ENCODE measurements at regions not wholly inside any gene's neighbourhood (a gene's known extent, or its start where the extent isn't known, plus 50 kb on each side); places are given as distances from the start of the nearest gene placed in this dataset.

GRCh38 chr15:69544365-69545113 lies 91.9 kb downstream of the RPLP1 start:
- in situ Hi-C loops (cut with HindIII; ENCODE audit: low pct_unique_long_range_greater_than_20kb, low sequenced_read_pairs), result no loop called here
- no peak for DNase-seq (ENCODE audit: low read depth)

GRCh38 chr15:69546182-69546581 lies 93.6 kb downstream of the RPLP1 start:
- in situ Hi-C loops (cut with HindIII; ENCODE audit: low pct_unique_long_range_greater_than_20kb, low sequenced_read_pairs), result no loop called here
- no peak for DNase-seq (ENCODE audit: low read depth)

- in situ Hi-C loops (cut with HindIII; ENCODE audit: low pct_unique_long_range_greater_than_20kb, low sequenced_read_pairs), result no loop called here
- peak; percentile 87 for DNase-seq (ENCODE audit: low read depth)
Observed at GRCh38 chr15:69548395-69549180, 96.0 kb downstream of the RPLP1 start.

GRCh38 chr15:69551391-69552056 lies 98.9 kb downstream of the RPLP1 start:
- in situ Hi-C loops (cut with HindIII; ENCODE audit: low pct_unique_long_range_greater_than_20kb, low sequenced_read_pairs), result no loop called here
- DNase-seq (ENCODE audit: low read depth), result no peak

GRCh38 chr15:69552057-69552815 lies 99.6 kb downstream of the RPLP1 start:
- DNase-seq (ENCODE audit: low read depth), result no peak

GRCh38 chr15:69553686-69554085 lies 101.1 kb downstream of the RPLP1 start:
- no peak for DNase-seq (ENCODE audit: low read depth)
- in situ Hi-C loops (cut with HindIII; ENCODE audit: low pct_unique_long_range_greater_than_20kb, low sequenced_read_pairs), result no loop called here

More at GRCh38 chr15:69552057-69552815, 99.6 kb downstream of the RPLP1 start:
- in situ Hi-C loops (cut with HindIII; ENCODE audit: low pct_unique_long_range_greater_than_20kb, low sequenced_read_pairs), result no loop called here

- DNase-seq (ENCODE audit: low read depth), result no peak
- in situ Hi-C loops (cut with HindIII; ENCODE audit: low pct_unique_long_range_greater_than_20kb, low sequenced_read_pairs), result no loop called here
Observed at GRCh38 chr15:69554279-69554961, 101.8 kb downstream of the RPLP1 start.

GRCh38 chr15:69555080-69555479 lies 102.5 kb downstream of the RPLP1 start:
- DNase-seq (ENCODE audit: low read depth), result no peak
- in situ Hi-C loops (cut with HindIII; ENCODE audit: low pct_unique_long_range_greater_than_20kb, low sequenced_read_pairs), result no loop called here

GRCh38 chr15:69556344-69556743 lies 103.7 kb downstream of the RPLP1 start:
- in situ Hi-C loops (cut with HindIII; ENCODE audit: low pct_unique_long_range_greater_than_20kb, low sequenced_read_pairs), result no loop called here
- DNase-seq (ENCODE audit: low read depth), result peak; percentile 37

- peak; percentile 98 for DNase-seq (ENCODE audit: low read depth)
- in situ Hi-C loops (cut with HindIII; ENCODE audit: low pct_unique_long_range_greater_than_20kb, low sequenced_read_pairs), result no loop called here
Observed at GRCh38 chr15:69557020-69557706, 104.5 kb downstream of the RPLP1 start.

GRCh38 chr15:69557707-69558409 lies 105.2 kb downstream of the RPLP1 start:
- in situ Hi-C loops (cut with HindIII; ENCODE audit: low pct_unique_long_range_greater_than_20kb, low sequenced_read_pairs), result no loop called here
- DNase-seq (ENCODE audit: low read depth), result no peak

GRCh38 chr15:69559440-69560190 lies 107.0 kb downstream of the RPLP1 start:
- in situ Hi-C loops (cut with HindIII; ENCODE audit: low pct_unique_long_range_greater_than_20kb, low sequenced_read_pairs), result no loop called here
- DNase-seq (ENCODE audit: low read depth), result no peak

- DNase-seq (ENCODE audit: low read depth), result no peak
- in situ Hi-C loops (cut with HindIII; ENCODE audit: low pct_unique_long_range_greater_than_20kb, low sequenced_read_pairs), result no loop called here
Observed at GRCh38 chr15:69561071-69561784, 108.6 kb downstream of the RPLP1 start.

- in situ Hi-C loops (cut with HindIII; ENCODE audit: low pct_unique_long_range_greater_than_20kb, low sequenced_read_pairs), result no loop called here
- DNase-seq (ENCODE audit: low read depth), result no peak
Observed at GRCh38 chr15:69562116-69562515, 109.5 kb downstream of the RPLP1 start.

GRCh38 chr15:69562564-69562963 lies 109.9 kb downstream of the RPLP1 start:
- DNase-seq (ENCODE audit: low read depth), result no peak
- in situ Hi-C loops (cut with HindIII; ENCODE audit: low pct_unique_long_range_greater_than_20kb, low sequenced_read_pairs), result no loop called here

Measured in Caki2 (cell line).